Trophoblast cell (in vitro differentiated cells and primary cell): ENCODE measurements at regions not wholly inside any gene's neighbourhood (a gene's known extent, or its start where the extent isn't known, plus 50 kb on each side); places are given as distances from the start of the nearest gene placed in this dataset.

ENCODE experiments used
- DNase-seq, 2 donors: peaks; one replicate each; pipeline ENCODE4 v3.0.0-alpha.2; 2016
- H2AFZ ChIP-seq: 2 replicates; pipeline ENCODE4 v1.6.1; 2013; ENCODE audit warnings: low read length, moderate library complexity, mild to moderate bottlenecking; ENCODE audit not compliant: insufficient read depth, poor library complexity
- H2AK5ac ChIP-seq: 2 replicates; pipeline ENCODE4 v1.6.1; 2013; ENCODE audit warnings: mild to moderate bottlenecking, low read length
- H2BK120ac ChIP-seq: 2 replicates; pipeline ENCODE4 v1.6.1; 2013; ENCODE audit warnings: low read length, mild to moderate bottlenecking, moderate library complexity; ENCODE audit not compliant: insufficient read depth, poor library complexity
- H2BK12ac ChIP-seq: 2 replicates; pipeline ENCODE4 v1.6.1; 2013; ENCODE audit warnings: mild to moderate bottlenecking, low read length, moderate library complexity
- H2BK5ac ChIP-seq: 2 replicates; pipeline ENCODE4 v1.6.1; 2013; ENCODE audit warnings: low read length, low read depth, moderate library complexity, mild to moderate bottlenecking; ENCODE audit not compliant: poor library complexity
- H3K14ac ChIP-seq: 2 replicates; pipeline ENCODE4 v1.6.1; 2013; ENCODE audit warnings: mild to moderate bottlenecking, low read length
- H3K18ac ChIP-seq: 2 replicates; pipeline ENCODE4 v1.6.1; 2013; ENCODE audit warnings: mild to moderate bottlenecking, low read length
- H3K23ac ChIP-seq: 2 replicates; pipeline ENCODE4 v1.6.1; 2013; ENCODE audit warnings: low read length
- H3K27ac ChIP-seq: 2 replicates; pipeline ENCODE4 v1.5.1; 2013; ENCODE audit warnings: low read depth, mild to moderate bottlenecking, inconsistent platforms, low read length, moderate library complexity
- H3K27me3 ChIP-seq: 2 replicates; pipeline ENCODE4 v1.6.1; 2013; ENCODE audit warnings: inconsistent platforms, mild to moderate bottlenecking, low read length, moderate library complexity; ENCODE audit not compliant: insufficient read depth
- H3K36me3 ChIP-seq, 2 experiments: 1 replicate in 1 of 2; 2 replicates in 1 of 2; pipeline ENCODE4 v1.6.1; 2013; ENCODE audit warnings: low read length in 2 of 2, mild to moderate bottlenecking in 2 of 2, moderate library complexity in 1 of 2; ENCODE audit not compliant: insufficient read depth in 2 of 2, control insufficient read depth in 1 of 2
- H3K4ac ChIP-seq: 2 replicates; pipeline ENCODE4 v1.6.1; 2013; ENCODE audit warnings: low read depth, mild to moderate bottlenecking, low read length, moderate library complexity
- H3K4me1 ChIP-seq, 2 experiments: 1 replicate in 1 of 2; 2 replicates in 1 of 2; pipeline ENCODE4 v1.6.1; 2013; ENCODE audit warnings: low read length in 2 of 2, mild to moderate bottlenecking in 2 of 2, moderate library complexity in 1 of 2; ENCODE audit not compliant: insufficient read depth in 2 of 2, control insufficient read depth in 1 of 2
- H3K4me2 ChIP-seq: 2 replicates; pipeline ENCODE4 v1.6.1; 2013; ENCODE audit warnings: inconsistent platforms, mild to moderate bottlenecking, low read length, moderate library complexity
- H3K4me3 ChIP-seq: 2 replicates; pipeline ENCODE4 v1.5.1; 2013; ENCODE audit warnings: mild to moderate bottlenecking, low read depth, low read length, inconsistent platforms
- H3K79me1 ChIP-seq: one replicate; pipeline ENCODE4 v1.6.1; 2013; ENCODE audit warnings: low read length
- H3K79me2 ChIP-seq: 2 replicates; pipeline ENCODE4 v1.6.1; 2013; ENCODE audit warnings: low read length, mild to moderate bottlenecking; ENCODE audit not compliant: control insufficient read depth, insufficient read depth, poor library complexity
- H3K9ac ChIP-seq: 2 replicates; pipeline ENCODE4 v1.6.1; 2013; ENCODE audit warnings: mild to moderate bottlenecking, low read length
- H3K9me3 ChIP-seq: 2 replicates; pipeline ENCODE4 v1.6.1; 2013; ENCODE audit warnings: low read depth, mild to moderate bottlenecking, control low read depth, inconsistent platforms, low read length; ENCODE audit not compliant: insufficient read depth
- H4K12ac ChIP-seq: 2 replicates; pipeline ENCODE4 v1.6.1; 2013; ENCODE audit warnings: low read depth, mild to moderate bottlenecking, low read length, moderate library complexity
- H4K8ac ChIP-seq: 2 replicates; pipeline ENCODE4 v1.6.1; 2013; ENCODE audit warnings: low read depth, mild to moderate bottlenecking, low read length, moderate library complexity
- H4K91ac ChIP-seq: one replicate; pipeline ENCODE4 v1.6.1; 2013; ENCODE audit warnings: low read depth, mild to moderate bottlenecking, low read length, moderate library complexity
- WGBS: extraction: QIAGEN DNeasy Blood & Tissue Kit; methylation state at CpG from one replicate; pipeline ENCODE4 v1.1.7; 2013; ENCODE audit warnings: missing lambda C conversion rate; ENCODE audit not compliant: insufficient read length, insufficient coverage; ENCODE audit errors: extremely low coverage; 5-methylcytosine and 5-hydroxymethylcytosine counted together

DNA sequence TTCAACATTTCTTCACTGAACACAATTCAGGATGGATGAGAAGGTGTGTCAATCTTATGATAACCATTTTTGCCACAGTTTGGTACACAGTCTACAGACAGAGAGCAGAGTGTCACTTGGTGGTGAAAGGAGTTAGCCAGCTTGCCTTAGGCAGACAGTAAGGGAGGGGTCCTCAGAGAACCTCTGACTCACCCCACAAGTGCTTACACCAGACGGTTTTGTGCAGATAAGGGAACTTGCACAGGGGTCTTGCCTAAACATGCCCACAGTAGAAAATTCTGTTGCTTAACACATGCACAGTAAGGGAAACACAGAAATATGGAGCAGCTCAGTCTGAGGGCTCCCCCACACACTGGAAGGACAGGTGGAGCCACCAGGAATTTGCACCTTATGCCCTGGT, 204.5 kb upstream of the CDH8 start:
- no peaks in the 10 kb centered on the region for H3K36me3 ChIP-seq
- H2AK5ac ChIP-seq, result no peak overlapping the region
- H3K4me2 ChIP-seq, result no peak overlapping the region
- no peaks in the 10 kb centered on the region for H3K79me2 ChIP-seq
- peak overlapping the region; percentile 57 for H2BK120ac ChIP-seq
- no peak overlapping the region for H3K18ac ChIP-seq
- no peak overlapping the region for H3K4me3 ChIP-seq
- H3K4me1 ChIP-seq, result peaks cover 0 to 9% of the 10 kb centered on the region in 2 experiments
- no peak overlapping the region for H4K12ac ChIP-seq
- H3K27ac ChIP-seq, result peak overlapping the region; percentile 70
- DNase-seq, result no peak
- WGBS, result no CpG with 5 or more reads among the region's 1 CpG
- peaks cover 4% of the 10 kb centered on the region for H3K79me1 ChIP-seq
- no peak overlapping the region for H3K4ac ChIP-seq
- H3K14ac ChIP-seq, result peak overlapping the region; percentile 47
- H3K9me3 ChIP-seq, result no peaks in the 10 kb centered on the region
- H3K27me3 ChIP-seq, result no peaks in the 10 kb centered on the region
- no peak overlapping the region for H3K23ac ChIP-seq
- H4K8ac ChIP-seq, result no peak overlapping the region
- peak overlapping the region; percentile 54 for H2BK5ac ChIP-seq
- peak overlapping the region; percentile 81 for H4K91ac ChIP-seq
- no peak overlapping the region for H2AFZ ChIP-seq
- H2BK12ac ChIP-seq, result no peak overlapping the region
- no peak overlapping the region for H3K9ac ChIP-seq

DNA sequence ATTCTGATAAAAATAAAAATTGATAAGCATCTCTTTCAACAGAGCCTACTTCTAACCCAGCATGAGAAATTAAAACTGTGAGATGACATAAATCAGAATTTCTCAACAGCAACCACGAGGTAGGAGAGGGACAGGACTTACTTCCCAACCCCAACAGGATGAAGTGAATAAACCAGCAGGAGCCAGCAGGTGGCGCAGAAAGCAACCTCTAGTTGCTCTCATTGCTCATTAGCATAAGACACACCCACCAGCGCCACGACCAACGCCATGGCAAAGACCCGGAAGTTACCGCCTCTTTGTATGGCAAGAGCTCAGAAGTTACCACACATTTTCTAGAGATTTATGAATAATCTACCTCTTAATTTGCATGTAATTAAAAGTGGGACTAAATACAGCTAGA, 189.4 kb upstream of the CDH8 start:
- H3K36me3 ChIP-seq, result no peaks in the 10 kb centered on the region
- no peak overlapping the region for H3K18ac ChIP-seq
- no peak overlapping the region for H3K27ac ChIP-seq
- H3K14ac ChIP-seq, result no peak overlapping the region
- no peaks in the 10 kb centered on the region for H3K79me1 ChIP-seq
- no peak overlapping the region for H3K23ac ChIP-seq
- no peak overlapping the region for H4K91ac ChIP-seq
- H3K4me3 ChIP-seq, result no peak overlapping the region
- H4K8ac ChIP-seq, result peak overlapping the region; percentile 49
- no peak overlapping the region for H4K12ac ChIP-seq
- H3K27me3 ChIP-seq, result no peaks in the 10 kb centered on the region
- no peak overlapping the region for H2AK5ac ChIP-seq
- H3K9ac ChIP-seq, result no peak overlapping the region
- no peaks in the 10 kb centered on the region for H3K79me2 ChIP-seq
- H3K4me2 ChIP-seq, result peak overlapping the region; percentile 24
- no peak overlapping the region for H2AFZ ChIP-seq
- no peak overlapping the region for H2BK12ac ChIP-seq
- peak; percentile 23 to 47 for DNase-seq
- no peaks in the 10 kb centered on the region for H3K4me1 ChIP-seq
- H3K4ac ChIP-seq, result no peak overlapping the region
- H2BK5ac ChIP-seq, result no peak overlapping the region
- H2BK120ac ChIP-seq, result no peak overlapping the region
- no CpG with 5 or more reads among the region's 7 CpGs for WGBS
- H3K9me3 ChIP-seq, result no peaks in the 10 kb centered on the region

DNA sequence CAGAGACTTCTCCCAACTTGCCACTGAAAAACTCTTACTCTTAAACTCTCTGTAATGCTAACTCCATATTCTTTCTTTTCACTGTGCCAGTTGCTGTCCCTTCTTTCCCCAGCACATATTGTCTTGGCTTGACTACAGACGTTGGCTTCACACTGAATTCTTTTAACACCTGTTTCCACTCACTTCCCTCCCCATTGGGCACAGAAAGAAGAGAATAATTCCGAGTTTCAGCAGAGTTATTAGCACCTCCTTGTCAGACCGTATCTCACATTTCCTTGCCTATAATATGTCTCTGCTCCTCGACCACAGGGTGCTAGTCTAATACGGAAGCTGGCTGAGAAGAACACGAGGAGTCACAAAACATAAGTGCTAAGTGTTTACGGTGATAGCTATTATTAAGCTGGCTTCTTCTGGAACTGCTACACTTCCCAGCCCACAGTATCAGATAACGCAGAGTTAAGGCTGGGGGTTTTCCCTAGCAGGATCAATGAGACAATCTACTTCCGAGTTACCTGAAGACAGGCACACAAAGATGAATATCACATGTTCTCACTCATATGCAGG, 188.5 kb upstream of the CDH8 start:
- Histone ChIP-seq H3K9me3 (no peaks in the 10 kb centered on the region), H3K27me3 (no peaks in the 10 kb centered on the region), H2BK120ac (no peak overlapping the region), H2AK5ac (no peak overlapping the region), H3K9ac (no peak overlapping the region), H2BK12ac (no peak overlapping the region), H3K14ac (no peak overlapping the region), H3K4me1 (no peaks in the 10 kb centered on the region), H3K4me3 (no peak overlapping the region), H3K4ac (no peak overlapping the region), H4K91ac (no peak overlapping the region), H3K18ac (no peak overlapping the region), H4K12ac (no peak overlapping the region), H3K23ac (no peak overlapping the region), H3K36me3 (no peaks in the 10 kb centered on the region), H2AFZ (no peak overlapping the region), H3K4me2 (no peak overlapping the region), H3K79me1 (no peaks in the 10 kb centered on the region), H3K27ac (no peak overlapping the region), H2BK5ac (no peak overlapping the region), H4K8ac (no peak overlapping the region), H3K79me2 (no peaks in the 10 kb centered on the region)
- no CpG with 5 or more reads among the region's 9 CpGs for WGBS
- DNase-seq, result no peak

DNA sequence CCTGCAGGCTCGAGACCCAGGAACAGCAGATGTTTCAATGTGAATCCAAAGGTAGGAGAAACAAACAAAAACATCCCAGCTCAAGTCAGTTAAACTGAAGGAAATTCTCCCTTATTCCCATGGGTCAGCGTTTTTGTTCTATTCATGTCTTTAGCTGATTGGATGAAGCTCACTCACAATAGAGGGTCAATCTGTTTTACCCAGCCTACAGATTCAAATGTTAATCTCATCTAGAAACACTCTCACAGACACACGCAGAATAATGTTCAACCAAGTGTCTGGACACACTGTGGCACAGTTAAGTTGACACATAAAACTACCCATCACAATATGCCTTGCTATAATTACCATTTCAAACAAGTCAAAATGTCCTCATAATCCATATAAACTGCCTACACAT, 180.6 kb upstream of the CDH8 start:
- WGBS, result no CpG with 5 or more reads among the region's 3 CpGs

More for the DNA sequence above, 180.6 kb upstream of the CDH8 start:
- H2BK5ac ChIP-seq, result no peak overlapping the region
- peaks cover 4% of the 10 kb centered on the region for H3K9me3 ChIP-seq
- H2AK5ac ChIP-seq, result no peak overlapping the region
- no peak overlapping the region for H3K27ac ChIP-seq
- no peak overlapping the region for H3K18ac ChIP-seq
- H3K14ac ChIP-seq, result no peak overlapping the region
- H3K23ac ChIP-seq, result no peak overlapping the region
- H4K12ac ChIP-seq, result no peak overlapping the region
- no peak overlapping the region for H3K4me2 ChIP-seq
- H3K79me2 ChIP-seq, result no peaks in the 10 kb centered on the region
- no peaks in the 10 kb centered on the region for H3K27me3 ChIP-seq
- no peak overlapping the region for H4K91ac ChIP-seq
- H3K79me1 ChIP-seq, result no peaks in the 10 kb centered on the region
- no peaks in the 10 kb centered on the region for H3K4me1 ChIP-seq
- H2BK12ac ChIP-seq, result no peak overlapping the region
- H3K9ac ChIP-seq, result no peak overlapping the region
- H3K36me3 ChIP-seq, result no peaks in the 10 kb centered on the region
- no peak overlapping the region for H3K4me3 ChIP-seq
- H4K8ac ChIP-seq, result no peak overlapping the region
- no peak overlapping the region for H2BK120ac ChIP-seq
- no peak for DNase-seq
- H2AFZ ChIP-seq, result no peak overlapping the region
- no peak overlapping the region for H3K4ac ChIP-seq
